DMS153 treated with DMSO at 0.1 percent for 48 hours (cell line): ENCODE measurements at regions not wholly inside any gene's neighbourhood (a gene's known extent, or its start where the extent isn't known, plus 50 kb on each side); places are given as distances from the start of the nearest gene placed in this dataset.

Experiments used
- DNase-seq: peaks from one replicate; lab custom pipeline; 2025; ENCODE audit not compliant: unreplicated experiment; lab: John Stamatoyannopoulos, UW

DNA sequence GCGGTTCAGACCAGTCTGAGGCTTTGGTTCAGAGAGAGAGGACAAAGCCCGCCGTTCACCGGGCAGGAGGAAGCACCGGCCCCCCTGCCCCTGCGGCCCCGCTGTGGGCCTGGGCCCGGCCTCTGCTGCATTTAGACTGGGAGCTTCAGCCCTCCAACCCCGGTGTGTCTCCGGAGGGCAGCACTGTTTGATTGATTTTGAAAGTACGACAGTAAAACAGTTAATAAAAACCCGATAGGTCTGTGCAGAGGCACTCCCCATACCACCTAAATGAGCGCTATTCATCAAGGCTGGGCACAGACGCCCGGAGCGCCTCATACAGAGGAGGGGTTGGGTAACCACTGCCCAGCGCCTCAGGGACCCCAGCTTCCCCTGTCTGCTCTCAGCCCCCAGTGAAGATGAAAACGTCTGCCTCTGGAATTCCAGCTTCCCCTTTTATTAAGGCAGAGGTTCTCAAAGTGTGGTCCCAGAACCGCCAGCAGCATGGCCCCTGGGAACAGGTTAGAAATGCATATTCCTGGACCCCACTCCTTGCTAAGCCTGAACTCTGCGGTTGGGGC lies 256.7 kb upstream of the TLE3 start:
- DNase-seq = no peak

DNA sequence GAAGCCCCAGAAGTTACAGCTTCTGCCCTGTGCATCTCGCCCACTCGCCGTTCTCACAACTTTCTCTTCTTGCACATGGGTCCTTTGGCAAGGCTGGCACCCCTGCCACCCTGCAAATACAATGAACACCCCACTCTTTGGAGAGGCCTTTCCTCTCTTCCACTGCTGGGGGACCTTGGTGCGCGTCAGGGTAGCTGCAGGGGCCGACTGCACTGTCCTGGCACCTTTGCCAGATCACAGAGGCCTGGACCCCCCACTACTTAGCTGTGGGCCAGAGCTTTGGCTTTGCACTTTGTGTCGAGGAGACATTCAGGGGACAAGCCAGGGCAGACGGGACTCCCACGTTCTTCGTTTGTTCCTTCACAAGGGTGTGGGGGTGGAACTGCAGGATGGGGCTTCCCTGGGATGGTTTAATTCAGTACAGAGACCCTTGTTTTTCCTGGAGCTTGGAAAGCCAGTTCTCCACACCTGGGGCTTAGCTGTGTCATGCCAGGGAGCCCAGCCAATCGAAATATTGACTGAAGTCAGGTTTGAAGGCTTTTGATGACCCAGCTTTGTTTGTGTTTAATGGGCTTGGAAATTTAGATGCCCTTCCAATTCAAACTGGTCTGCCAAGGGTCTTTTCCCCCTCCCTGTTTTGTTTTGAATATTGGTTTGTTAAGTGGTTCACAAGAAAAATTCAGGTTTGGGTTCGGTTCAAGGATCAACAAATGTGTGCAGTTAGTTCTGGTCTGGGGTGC lies 256.1 kb upstream of the TLE3 start:
- no peak for DNase-seq

DNA sequence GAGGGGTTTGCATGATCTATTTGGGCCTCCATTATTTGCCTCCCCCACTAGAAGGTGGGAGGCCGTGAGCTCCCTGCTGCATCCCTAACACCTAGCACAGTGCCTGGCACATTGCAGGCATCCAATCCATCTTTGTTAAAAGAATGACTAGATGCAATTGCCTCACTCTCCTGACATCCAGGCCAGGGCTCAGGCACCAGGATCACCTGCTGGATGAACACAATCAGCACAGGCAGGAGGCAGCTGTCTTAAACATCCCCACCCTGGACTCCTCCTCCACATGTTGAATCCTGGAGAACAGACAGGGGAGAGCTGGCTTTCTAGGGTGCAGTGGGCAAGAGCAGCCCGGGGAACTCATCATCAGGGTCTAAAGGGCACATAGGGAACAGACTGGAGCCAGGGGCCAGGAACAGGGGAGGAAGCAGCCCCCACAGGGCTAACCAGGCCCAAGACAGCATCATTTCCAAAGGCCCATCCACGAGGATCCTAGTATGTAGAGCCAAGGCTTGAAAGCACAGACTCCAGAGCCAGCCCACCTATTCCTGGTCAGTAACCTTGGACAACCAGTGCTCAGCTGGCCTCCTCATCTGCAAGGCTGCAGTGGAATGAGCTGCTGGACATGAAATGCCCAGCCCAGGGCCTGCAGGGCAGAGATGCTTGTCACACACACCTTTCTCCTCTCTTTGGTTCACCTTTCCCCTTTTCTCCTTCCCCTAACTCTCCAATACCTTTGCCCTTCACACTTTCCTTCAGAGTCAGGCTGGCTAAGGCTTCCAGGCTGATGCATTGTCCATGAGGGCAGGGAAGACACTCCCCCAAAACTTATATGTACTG lies 254.4 kb upstream of the TLE3 start:
- DNase-seq = no peak

DNA sequence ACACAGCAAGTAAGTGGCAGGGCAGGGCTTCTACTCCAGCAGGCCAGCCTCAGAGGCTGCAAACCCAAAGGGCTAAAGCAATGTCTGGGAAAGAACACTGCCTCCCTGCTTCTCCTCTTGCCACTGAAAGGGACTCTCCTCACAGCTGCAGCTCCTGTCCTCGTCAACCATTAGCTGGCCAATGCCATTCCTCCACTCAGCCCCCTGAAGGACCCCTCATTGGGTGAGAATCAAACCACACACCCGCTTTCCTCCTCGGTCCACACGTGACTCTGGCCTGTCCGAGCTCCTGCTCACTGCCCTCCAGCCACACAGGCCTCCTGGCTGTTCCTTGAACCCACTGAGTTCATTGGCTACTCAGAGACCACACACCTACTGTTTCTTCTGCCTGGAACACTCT lies 253.7 kb upstream of the TLE3 start:
- DNase-seq = no peak

DNA sequence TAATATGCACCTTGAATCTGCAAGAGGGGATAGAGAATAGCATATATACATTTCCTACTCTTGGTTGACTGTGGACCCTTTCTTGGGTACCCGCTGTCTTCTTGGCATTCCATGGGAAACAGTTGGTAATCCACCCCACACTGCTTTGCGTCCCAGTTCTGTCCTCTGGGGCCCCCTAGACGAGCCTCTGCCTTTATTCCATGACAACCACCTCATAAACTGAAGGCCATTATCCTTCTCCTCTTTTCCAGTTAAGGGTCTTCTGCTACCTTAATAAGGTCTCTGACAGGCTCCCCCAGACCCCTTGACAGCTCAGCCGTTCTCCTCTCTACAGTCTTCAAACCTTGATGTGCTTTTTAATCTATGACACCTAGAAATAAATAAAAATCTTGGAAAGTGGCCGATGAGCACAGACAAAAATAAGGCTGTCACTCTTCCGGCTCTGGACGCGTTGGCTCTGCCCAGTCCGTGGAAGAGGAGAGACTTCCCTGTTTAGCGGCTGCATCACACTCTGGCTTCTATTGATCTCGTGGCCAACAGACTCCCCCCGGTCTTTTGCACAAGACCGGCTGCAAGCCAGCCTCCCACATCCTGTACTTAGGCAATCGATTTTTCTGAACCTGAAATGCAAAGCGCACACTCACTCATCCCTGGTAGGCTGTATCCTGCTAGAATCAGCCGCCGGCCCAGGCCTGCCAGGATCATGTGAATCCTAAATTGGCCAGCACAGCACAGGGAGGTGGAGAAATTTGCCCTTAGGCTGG lies 251.0 kb upstream of the TLE3 start:
- peak; percentile 22 for DNase-seq

DNA sequence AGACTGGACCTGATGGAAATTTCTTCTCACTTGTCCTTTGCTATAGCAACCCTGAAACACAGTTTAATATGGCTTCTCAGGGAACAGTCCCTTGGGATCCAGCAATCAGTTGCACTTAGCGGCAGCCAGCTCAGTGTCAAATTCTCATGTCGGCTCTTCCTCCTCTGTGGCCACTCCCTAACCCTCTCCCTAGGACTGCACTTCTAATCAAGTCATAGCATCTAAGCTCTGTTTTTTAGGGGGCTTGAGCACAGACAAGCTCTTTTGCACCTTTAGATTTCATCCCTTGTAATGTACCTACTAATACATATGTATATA lies 250.5 kb upstream of the TLE3 start:
- DNase-seq = peak; percentile 42

DNA sequence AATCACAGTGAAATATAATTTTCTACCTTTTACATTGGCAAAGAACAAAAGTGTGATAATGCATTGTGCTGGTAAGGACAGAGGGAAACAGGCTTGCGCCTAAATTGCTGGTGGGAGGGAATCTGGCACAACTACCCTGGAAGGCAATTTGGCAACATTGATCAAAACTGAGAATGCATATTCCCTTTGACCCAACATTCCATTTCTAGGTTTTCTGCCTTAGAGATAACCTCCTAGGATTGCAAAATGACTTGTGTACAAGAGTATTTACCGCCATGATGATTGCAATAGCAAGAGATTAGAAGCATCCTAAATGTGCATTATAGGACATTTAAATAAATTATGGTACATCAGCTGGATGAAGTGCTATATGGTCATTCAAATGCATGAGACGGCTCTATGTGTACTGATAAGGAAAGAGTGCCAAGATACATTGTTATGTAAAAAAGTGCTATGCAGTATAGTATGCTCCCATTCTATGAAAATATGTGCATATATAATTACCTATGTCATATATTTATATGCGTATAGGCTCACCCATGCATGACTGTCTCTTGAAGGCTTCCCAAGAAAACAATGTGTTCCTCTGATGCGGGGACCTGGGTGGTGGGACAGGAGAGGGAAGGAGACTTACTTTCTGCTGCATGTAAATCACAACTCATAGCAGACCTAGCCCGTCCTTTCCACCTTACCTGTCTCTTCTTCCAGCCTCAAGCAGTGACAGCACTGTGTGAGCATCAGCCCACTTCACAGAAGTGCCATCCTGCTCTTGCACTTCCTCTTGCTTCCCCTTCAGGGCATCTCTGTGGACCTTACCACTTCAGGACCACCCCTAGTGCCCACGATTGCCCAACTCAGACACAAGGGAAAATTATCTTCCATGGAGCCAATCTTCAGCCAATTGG lies 249.9 kb upstream of the TLE3 start:
- no peak for DNase-seq

DNA sequence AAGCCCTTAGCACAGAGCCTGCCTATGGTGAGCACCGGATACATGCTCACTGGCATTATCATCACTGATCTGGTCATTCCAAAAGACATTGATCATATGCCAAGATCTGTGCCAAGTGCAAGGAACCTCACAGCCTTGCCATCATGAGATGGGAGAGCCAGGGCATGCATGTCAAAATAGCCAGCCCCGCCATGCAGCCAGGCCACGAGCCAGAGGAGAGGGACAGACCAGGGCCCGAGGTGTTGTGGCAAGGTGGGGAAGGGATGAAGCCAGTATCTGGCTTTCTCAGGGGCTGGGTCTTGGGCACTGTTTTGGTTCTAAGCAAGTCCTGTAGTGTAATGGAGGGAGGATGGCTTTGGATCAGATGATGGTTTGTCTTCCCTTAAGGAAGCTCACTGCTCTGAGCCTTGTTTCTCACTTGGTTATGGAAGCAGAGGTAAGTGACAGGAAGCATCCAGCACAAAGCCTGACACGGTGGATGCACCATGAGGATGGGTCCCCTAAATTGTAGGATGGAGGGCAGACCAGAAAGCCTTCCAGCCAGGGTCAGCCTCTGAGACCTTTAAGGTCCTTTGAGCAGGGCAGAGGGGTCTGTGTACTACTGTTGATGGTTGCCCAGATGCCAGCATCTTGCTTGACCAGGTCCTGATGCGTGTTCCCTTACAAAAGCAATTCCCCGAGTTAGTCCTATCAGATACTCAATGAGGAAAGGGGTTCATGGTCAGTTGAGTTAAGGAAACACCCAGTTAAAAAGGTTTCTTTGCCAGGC lies 247.7 kb upstream of the TLE3 start:
- DNase-seq = no peak

DNA sequence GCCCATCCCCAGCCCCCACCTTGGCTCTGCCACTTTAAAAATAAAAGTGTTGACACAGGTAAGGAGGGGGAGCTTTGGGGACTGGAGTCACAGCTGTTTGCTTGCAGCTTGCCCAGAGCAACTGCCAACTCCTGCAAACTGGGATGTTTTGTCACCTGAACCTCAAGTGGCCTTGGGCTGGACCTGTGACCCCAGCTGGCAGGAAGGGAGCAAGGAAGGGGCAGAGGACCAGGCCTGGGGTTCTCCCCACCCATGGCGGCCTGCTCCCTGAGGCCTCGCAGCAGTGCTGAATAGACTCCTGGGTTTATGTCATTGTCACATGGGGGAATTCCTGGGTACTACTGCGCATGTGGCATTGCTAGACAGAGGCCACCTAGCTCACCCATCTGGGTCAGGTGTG lies 246.9 kb upstream of the TLE3 start:
- DNase-seq = peak; percentile 34

DNA sequence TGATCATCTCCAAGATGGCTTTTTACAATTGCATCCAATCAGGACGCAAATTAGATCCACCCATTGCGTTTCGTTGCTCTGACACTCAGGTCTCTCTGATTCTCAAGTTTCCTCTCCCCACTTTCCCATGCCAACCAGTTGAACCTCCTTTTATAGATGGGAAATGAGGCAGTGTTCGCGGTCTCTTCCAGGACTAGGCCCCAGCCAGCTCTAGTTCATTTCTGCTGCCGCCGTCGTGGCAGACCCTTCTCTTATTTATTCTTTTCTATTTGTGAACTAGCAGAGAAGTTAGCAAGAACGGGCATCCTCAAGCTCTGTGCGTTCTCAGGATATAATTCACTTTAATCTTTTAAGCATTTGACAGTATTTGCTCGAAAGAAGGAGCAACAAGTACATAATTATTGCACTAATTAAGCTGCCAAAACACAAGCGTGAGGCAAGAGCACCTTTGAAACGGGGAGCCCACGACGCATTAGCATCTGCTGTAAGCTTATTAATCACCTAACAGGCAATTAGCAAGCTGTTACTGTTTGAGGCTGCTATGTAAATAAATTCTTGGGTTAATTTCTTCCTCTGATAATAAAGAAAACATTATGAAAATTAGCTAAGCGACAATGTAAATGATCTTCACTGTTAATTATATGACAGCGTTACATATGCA lies 246.4 kb upstream of the TLE3 start:
- no peak for DNase-seq

DNA sequence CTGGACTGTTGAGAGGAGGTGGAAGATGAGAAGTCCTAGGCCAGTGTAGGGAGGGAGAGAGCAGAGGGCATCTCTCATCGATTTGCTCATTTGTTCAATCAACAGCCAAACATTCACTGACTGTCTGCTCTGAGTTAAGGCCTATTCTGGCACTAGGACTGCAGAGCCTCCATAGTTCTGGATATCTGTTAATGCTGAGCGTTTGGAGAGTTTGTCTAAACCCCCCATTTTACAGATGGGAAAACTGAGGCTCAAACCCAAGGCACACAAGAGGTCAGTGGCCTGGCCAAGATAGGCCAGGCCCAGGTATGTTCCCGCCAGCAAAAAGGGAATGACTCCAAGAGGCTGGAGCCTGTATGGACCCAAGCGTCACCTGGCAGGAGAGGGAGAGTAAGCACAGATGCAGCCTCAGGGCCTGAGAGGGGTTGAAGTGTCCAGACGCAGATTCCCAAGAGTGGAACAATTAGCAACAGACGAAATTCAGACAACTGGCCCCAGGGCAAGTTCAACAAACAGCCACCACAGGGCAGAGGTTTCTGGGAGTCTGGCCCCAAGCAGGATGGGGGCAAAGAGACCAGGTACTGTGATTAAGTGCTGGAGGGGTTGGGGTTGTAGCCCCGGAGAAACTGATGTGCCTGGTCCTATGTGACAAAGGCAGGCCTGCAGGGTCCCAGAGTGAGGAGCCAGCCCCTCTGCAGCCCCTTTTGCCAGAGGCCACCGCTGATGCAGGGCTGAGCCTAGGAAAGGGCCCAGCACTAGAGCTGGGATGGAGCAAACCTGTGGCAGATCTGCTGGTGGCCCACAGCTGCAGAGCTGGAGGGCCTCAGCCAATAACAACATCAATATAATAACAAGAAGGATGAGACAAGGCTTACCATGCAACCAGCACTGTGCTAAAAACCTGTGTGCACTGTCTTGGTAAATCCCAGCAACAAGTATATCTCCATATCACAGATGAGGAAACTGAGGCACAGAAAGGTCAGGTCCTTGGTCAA lies 245.1 kb upstream of the TLE3 start:
- DNase-seq = no peak

DNA sequence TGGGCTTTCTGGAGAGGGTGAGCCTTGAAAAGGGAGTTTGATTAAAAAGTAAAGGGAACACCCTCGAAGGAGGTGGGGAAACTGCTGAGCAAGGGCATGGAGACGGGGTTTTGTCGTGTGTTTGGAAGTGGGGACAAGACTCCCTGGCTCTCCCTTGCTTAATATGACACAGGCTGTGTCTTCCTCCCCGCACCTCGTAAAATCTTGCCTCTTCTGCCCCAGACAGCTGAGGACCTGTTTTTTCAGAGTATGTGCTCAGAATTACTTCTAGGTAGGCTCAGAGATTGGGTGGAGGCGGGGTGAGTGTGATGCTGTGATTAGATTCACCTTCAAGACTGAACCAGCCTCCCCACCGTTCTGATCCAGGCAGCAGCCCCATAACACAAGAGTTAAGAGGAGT lies 244.4 kb upstream of the TLE3 start:
- no peak for DNase-seq

DNA sequence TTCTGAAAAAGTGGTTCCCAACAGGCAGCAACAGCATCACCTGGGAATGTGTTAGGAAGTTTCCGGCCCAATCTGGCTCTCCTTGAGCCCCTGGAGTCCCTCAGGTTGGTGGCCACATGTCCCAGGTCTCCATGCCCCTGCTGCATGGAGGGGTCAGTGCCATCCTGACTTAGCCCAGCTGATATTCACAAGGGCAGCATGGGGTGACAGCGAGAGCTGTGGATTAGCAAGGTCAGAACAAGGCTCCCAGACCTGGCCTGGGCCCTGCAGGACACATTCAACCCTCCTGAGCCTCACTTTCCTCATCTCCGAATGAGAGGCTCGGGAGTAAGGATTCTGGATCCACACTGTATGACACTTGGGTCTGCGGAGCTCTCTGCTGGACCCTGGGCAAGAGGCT lies 243.8 kb upstream of the TLE3 start:
- DNase-seq = no peak

DNA sequence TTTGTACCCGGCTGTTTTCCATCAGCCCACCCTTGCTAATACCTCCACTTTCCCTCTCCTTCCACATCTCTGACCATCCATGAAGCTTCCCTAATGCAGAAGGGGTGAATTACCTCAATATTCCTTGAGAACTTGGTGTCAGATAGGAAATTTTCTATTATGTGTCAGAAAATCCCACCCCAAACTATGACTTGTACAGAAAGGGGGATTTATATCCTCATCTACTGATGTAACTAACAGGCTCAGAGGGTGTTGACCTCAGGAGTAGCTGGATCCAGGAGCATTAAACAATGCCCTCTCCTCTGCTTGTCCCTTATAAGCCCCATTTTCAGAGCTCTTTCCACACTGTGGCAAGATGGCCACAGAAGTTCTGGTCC lies 242.8 kb upstream of the TLE3 start:
- DNase-seq = no peak

DNA sequence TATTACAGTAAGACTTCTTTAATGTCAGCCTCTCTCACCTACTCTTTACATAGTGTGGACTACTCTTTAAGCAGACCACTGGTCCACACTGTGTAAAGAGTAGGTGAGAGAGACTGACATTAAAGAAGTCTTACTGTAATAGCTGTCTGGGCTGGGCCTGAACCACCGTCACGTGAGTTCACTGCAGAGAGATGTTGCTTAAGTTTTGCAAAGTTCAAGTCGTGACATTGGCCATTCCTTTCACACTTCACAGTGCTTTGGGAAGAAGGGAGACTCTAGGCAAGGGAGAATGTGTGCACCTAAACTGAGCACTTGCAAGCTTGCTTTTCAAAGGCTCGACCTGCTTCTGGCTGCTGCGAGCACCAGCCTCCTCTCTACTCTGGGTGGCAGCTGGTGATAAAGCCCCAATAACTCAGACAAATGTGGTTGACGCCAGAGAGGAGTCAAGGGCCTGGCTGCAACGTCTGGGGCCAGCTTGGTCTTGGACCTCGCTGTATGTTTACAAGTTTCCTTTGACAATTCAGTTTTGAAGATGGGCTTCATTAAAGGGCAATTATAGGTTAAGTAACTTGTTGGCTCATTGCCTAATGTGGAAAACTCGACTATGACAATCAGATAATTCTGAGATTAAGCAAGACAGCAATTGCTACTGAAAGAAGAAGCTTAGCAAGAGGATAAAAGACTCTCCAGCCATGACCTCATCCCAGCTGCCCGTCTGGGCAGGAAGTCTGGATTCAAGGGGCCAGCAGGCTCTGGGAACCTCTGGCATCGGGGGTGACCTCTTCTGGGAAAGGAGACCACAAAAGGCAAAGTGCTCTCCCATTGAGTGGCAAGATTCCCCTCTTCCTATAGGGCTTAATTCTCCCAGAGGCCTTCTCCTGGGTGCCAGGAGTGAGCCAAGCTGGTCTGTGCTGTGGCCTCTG lies 242.1 kb upstream of the TLE3 start:
- peak; percentile 70 for DNase-seq

DNA sequence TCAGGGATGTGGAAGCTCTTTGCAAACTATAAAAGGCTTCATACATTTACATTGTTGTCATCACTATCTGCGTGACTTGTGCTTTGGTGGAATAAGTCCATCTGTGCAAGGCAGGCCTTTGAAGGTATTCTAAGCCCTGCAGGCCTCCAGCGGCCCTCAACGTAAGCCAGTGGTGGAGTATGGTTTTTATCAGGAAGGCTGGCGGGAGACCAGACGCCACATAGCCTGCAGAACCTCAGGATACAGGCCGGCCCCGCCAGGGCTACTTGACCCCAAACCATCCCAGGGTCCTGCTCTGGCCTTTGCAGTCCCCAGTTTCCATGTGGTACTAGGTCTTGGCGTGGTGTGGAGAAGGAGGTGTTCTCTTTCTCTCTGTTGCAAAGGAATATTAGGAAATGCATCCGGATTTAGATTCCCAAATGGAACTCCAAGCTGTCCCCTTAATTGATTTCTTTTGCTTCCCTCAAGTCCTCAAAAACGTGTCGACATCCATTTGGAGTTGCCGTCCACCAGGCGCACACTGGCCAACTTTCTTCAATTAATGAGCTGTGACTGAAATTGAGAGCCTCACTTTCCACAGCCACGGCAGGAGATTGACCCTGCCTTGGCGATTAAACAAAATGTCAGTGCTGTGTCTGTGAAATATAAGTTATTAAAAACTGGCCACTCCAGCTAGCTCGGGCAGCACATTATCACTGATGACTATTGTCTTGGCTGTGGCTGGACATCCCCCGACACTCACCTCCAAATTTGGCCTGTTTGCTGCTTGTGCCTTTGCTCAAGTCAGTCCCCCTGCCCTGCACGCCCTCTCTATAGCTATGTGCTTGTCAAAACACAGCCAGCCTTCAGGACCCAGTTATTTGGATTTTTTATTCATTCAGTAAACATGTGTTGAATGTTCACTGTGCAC lies 239.8 kb upstream of the TLE3 start:
- no peak for DNase-seq
